ENCODE measurements at regions not wholly inside any gene's neighbourhood (a gene's known extent, or its start where the extent isn't known, plus 50 kb on each side); places are given as distances from the start of the nearest gene placed in this dataset.

DNA sequence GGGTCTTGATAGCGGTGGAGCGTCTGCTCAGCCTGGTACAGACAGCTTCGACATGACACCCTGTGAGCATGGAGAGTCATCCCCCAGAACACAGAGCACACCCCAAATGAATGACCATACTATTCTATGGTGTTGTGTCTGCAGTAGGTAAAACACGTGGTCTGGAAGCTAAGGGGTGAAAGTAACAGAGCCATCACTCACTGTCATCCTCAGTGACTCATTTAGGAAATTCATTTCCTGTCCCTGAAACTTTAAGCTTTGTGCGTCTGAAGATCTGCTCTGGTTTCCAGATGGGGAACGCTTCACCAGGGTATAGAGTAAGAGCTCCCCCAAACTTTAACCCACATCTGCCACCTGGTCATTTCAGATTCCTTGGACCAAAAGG is 94.8 kb upstream of the DISP3 start:
- TF ChIP-seq GATA3 (IDR thresholded peaks at IDR 0.05; ENCODE audit: low read depth, low read length) (no peak), GATA2 (IDR thresholded peaks at IDR 0.05; ENCODE audit: low read depth, low read length) (no peak)

DNA sequence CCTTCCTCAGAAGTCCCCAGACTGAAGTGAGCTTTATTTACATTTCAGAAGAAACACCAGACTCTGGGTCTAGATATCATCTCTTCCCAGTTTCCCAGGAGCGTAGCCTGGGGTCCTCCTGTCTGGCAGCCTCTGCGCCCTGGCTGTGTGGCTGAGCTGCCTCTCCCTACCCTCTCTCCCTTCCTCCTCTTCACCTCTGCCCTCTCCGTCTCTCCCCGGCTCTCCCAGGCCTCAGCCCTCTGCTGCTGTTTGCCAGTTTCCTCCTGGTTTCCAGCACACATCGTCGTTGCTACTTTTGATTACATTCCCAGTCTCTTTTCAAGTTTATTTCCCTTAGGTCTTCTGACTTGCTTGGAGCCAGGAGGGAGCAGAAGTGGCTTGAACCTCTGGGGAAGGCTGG is 91.1 kb upstream of the DISP3 start:
- TF ChIP-seq GATA3 (IDR thresholded peaks at IDR 0.05; ENCODE audit: low read depth, low read length) (no peak), GATA2 (IDR thresholded peaks at IDR 0.05; ENCODE audit: low read depth, low read length) (no peak)

DNA sequence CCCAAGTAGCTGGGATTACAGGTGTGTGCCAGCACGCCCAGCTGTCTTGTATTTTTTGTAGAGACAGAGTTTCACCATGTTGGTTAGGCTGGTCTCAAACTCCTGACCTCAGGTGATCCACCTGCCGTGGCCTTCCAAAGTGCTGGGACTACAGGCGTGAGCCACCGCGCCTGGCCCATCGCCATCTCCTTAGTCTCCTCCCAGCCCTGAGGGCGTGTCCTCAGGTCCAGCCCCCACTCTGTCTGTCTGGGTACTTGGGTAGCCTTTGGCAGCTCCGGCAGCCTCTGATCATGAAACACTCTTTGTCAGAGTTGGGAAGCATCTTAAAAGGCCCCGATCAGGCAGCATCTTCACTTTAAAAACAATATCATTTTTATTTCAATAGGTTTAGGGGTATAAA is 90.3 kb upstream of the DISP3 start:
- TF ChIP-seq GATA3 (IDR thresholded peaks at IDR 0.05; ENCODE audit: low read depth, low read length) (no peak), GATA2 (IDR thresholded peaks at IDR 0.05; ENCODE audit: low read depth, low read length) (no peak)

DNA sequence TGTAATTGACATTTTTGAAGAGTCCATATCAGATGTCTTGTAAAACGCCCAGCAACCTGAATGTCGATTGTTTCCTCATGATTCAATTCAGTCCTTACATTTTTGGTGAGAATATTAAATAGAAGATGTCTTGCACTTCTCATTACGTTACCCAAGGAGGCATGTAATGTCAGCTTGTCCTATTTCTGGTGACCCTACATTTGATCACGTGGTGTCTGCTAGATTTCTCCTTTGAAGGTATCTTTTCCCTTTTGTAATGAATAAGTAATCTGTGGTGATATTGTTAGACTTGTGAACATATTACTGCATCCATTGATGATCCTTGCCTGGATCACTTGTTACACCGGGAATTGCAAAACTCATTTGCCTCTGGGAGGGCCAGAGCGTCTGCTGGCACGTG is 87.6 kb upstream of the DISP3 start:
- TF ChIP-seq GATA2 (IDR thresholded peaks at IDR 0.05; ENCODE audit: low read depth, low read length) = no peak
- no peak for TF ChIP-seq GATA3 (IDR thresholded peaks at IDR 0.05; ENCODE audit: low read depth, low read length)

DNA sequence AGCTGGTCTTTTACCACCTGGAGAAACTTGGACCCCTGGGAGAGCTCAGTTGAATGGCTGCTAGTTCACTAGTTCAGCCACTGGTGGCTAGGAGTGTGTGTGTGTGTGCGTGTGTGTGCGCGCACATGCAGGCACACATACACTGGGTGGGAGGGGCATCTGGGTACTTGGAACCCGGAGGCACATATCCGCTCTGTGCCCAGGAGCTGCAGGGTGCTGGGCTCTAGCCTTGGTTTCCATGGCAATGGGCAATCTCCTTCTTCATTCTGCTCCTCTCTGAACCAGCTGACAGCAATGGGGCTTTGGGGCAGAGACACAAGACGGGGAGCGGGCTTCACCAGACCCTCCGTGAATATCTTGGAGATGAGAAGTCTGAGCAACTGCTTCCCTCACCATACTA is 87.1 kb upstream of the DISP3 start:
- TF ChIP-seq GATA3 (IDR thresholded peaks at IDR 0.05; ENCODE audit: low read depth, low read length) = no peak
- no peak for TF ChIP-seq GATA2 (IDR thresholded peaks at IDR 0.05; ENCODE audit: low read depth, low read length)

DNA sequence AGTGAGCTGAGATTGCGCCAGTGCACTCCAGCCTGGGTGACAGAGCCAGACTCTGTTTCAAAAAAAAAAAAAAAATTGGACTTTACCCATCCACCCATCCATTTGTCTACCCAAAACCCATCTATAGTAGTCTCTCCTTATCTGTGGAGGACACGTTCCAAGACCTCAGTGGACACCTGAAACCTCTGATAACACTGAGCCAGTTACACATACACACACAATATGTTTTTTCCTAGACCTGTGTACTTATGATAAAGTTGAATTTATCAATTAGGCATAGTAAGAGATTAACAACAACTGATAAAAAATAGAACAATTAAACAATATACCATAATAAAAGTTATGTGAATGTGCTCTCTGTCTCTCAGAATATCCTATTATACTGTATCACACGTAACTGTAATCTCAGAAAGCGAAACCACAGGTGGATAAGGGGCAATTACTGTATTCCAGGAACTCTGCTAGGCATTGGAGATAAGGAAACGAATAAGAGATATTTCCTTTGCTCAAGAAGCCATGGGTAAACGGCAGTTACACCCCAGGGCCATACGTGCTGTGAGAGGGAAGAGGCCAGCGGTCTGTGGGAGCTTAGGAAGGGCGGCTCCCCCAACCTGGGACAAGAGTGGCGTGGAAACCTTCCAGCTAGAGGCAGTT is 84.2 kb upstream of the DISP3 start:
- TF ChIP-seq GATA3 (IDR thresholded peaks at IDR 0.05; ENCODE audit: low read depth, low read length) (no peak), GATA2 (IDR thresholded peaks at IDR 0.05; ENCODE audit: low read depth, low read length) (no peak)

DNA sequence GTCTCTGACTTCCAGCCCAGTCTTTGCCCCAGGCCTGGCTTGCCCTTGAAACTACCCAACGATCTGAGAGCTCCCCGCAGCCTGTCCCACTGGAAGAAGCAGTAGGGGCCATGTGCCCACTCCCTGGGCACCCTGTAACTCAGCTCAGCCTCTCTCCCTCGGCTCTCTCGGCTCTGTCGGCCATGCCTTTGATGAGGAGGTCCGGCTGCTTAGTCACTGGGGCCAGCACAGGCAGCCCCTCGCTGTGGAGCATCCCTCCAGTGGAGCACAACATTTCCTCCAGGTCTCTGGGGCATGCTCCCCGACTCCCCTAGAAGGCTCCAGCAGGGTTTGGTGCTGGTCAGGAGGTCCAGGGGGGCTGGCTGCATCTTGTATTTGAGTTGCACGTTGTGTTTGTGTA is 83.3 kb upstream of the DISP3 start:
- TF ChIP-seq GATA3 (IDR thresholded peaks at IDR 0.05; ENCODE audit: low read depth, low read length) (no peak), GATA2 (IDR thresholded peaks at IDR 0.05; ENCODE audit: low read depth, low read length) (no peak)

DNA sequence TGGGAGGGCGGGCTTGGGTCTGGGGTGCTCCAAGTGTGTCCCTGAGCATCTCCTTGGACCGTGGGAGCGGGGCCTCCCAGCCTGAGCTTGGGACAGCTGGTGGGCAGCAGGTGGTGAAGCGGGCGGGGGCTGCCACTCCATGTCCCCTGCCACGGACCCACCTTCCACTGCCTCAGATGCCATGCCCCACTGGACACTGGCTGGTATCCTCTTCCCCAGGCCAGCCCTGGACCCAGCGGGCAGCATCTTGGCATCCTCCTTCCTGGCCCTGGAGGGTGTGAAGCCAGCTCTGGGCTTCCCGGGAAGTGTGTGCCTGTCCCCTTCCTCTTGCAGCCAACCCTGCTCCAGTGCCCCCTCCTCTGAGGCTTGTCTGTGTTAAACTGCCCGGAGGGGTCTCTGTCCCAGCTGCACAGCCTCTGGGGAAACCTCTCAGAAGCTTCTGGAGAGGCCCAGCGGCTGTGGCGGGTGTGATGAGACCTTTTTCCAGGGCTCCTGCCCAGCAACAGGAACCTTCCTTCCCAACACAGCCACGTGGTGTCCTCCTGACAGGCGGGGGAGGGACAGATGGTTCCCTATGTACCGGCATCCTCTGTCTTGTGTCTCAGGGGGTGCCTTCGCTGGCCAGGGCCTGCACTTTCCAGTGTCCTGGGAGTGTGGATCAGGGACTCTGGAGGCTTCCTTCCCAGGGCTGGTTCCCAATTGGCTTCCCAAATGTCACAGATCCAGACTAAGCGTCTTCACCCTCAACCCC is 81.6 kb upstream of the DISP3 start:
- TF ChIP-seq GATA2 (IDR thresholded peaks at IDR 0.05; ENCODE audit: low read depth, low read length) (no peak), GATA3 (IDR thresholded peaks at IDR 0.05; ENCODE audit: low read depth, low read length) (no peak)

DNA sequence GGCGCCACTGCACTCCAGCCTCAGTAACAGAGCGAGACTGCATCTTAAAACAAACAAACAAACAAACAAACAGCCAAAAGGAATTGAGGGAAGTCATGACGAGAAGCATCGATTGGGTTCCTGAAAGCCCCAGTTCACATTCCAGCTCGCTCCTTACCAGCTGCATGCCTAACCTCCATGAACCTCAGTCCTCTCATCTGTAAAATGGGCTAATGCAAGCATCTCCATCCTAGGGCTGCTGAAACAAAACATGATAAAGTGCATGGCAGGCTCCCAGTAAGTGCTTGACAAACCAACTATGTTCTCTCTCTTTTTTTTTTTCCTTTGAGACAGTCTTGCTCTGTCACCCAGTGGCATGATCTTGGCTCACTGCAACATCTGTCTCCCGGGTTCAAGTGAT is 79.7 kb upstream of the DISP3 start:
- TF ChIP-seq GATA3 (IDR thresholded peaks at IDR 0.05; ENCODE audit: low read depth, low read length) (no peak), GATA2 (IDR thresholded peaks at IDR 0.05; ENCODE audit: low read depth, low read length) (no peak)

DNA sequence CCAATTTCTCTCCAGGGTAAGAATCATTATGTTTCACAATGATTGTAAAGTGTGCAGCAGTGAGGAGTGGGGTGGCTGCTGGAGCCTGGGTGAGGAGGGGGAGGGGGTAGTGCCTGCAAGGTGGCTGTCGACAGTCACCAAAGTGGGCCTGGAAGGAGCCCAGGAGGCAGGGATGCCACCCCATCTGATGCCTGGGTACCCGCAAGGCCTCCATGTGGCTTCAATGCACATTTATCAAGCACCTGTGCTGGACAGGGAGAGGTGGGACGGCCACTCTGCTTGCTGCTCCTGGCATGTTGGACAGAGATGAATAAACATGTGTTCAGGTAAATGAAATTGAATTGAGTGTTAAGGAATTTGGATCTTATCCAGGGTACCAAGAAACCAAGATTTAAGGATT is 78.8 kb upstream of the DISP3 start:
- TF ChIP-seq GATA3 (IDR thresholded peaks at IDR 0.05; ENCODE audit: low read depth, low read length) (no peak), GATA2 (IDR thresholded peaks at IDR 0.05; ENCODE audit: low read depth, low read length) (no peak)

DNA sequence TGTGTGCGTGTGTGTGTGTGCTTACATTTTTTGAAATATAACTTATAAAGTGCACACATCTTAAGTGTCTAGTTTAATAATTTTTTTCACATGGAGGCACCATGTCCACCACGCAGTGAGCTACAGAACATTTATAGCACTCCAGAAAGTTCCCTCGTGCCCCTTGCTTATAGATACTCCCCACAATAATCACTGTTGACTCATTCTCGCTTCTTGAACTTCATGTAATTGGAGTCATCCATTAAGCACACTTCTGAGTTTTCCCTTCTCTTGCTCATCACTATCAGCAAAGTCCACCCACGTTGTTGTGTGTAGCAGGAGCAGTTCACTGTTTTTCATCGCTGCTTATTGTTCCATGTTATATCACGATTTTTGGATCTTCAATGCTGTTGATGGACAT is 78.4 kb upstream of the DISP3 start:
- TF ChIP-seq GATA3 (IDR thresholded peaks at IDR 0.05; ENCODE audit: low read depth, low read length) (no peak), GATA2 (IDR thresholded peaks at IDR 0.05; ENCODE audit: low read depth, low read length) (no peak)

DNA sequence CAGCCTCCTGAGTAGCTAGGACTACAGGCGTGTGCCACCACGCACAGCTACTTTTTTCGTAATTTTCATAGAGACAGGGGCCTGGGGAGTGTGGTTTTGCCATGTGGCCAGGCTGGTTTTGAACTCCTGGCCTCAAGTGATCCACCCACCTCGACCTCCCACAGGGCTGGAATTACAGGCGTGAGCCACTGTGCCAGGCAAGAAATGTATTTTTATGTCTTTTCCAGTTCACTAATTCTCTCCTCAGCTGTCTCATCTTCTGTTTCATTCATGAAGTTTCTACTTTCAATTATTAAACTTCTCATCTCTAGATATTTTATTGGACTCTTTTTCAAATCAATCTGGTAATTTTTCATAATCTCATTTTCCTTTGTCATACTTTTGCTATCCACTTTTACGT is 72.1 kb upstream of the DISP3 start:
- TF ChIP-seq GATA3 (IDR thresholded peaks at IDR 0.05; ENCODE audit: low read depth, low read length) (no peak), GATA2 (IDR thresholded peaks at IDR 0.05; ENCODE audit: low read depth, low read length) (no peak)

DNA sequence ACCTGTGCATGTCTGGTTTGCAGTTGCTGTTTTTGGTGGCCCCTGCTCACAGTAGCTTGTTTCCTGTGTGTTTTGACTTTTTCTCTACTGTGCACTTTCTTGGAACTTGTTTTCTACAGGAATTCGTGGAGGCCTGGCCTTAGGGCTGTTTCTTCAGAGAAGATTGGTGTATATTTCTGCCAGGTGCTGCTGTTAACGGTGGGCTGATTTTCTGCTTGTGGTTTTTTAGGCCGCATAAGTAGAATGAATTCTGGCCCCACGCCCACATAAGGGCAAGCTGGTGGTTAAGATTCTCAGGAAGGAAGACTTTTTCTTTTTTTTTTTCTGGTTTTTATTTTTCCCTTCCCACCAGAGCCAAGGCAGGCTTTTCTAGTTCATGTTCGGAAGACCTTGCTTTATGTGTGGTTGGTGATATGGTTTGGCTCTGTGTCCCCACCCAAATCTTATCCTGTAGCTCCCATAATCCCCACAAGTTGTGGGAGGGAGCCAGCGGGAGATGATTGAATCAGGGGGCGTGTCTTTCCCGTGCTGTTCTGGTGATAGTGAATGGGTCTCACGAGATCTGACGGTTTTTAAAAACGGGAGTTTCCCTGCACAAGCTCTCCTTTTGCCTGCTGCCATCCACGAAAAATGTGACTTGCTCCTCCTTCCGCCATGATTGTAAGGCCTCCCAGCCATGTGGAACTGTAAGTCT is 71.5 kb upstream of the DISP3 start:
- no peak for TF ChIP-seq GATA2 (IDR thresholded peaks at IDR 0.05; ENCODE audit: low read depth, low read length)
- no peak for TF ChIP-seq GATA3 (IDR thresholded peaks at IDR 0.05; ENCODE audit: low read depth, low read length)

DNA sequence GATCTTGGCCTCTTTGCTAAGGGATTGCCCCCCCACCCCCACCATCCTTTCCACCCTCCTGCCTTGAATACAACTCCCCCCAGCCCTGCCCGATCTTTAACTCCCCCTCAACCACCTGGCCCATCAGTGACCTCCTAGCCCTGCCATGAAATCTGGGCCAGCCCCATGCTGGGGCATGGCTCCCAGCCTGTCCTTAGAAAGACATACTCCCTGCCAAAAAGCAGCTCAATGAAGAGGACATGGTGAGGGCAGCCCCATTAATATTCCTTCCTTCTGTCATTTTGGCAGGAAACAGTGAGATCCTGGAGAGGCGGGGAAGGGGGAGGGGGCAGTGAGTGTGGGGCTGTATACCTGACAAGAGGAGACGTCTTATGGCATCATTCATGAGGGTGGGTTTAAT is 66.8 kb upstream of the DISP3 start:
- TF ChIP-seq GATA2 (IDR thresholded peaks at IDR 0.05; ENCODE audit: low read depth, low read length) (no peak), GATA3 (IDR thresholded peaks at IDR 0.05; ENCODE audit: low read depth, low read length) (no peak)

DNA sequence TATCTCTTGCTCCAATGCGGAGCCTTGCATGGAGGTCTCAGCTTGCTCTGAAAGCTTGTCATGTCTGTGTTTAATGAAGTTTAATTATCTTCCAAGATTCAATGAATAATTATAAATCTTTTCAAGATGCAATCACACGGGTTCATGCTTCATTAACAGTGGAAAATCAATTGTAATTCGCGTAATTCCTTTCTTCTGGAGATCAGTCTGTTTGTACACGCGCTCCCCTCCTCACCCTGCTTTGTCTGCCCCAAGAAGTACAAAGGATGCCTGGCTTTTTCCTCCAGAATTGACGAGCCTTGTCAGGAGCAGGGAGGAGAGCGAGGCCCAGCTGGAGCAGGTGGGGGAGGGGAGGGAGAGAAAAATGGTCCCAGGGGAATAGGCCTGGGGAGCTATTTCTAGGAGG is 65.0 kb upstream of the DISP3 start:
- TF ChIP-seq GATA3 (IDR thresholded peaks at IDR 0.05; ENCODE audit: low read depth, low read length) = no peak
- TF ChIP-seq GATA2 (IDR thresholded peaks at IDR 0.05; ENCODE audit: low read depth, low read length) = no peak

All from SH-SY5Y (cell line).